H1 (cell line): ENCODE measurements at regions not wholly inside any gene's neighbourhood (a gene's known extent, or its start where the extent isn't known, plus 50 kb on each side); places are given as distances from the start of the nearest gene placed in this dataset.

Experiments
- CTCF ChIA-PET: fragments of 300-600 bp; sonication (Branson Sonifier 250); formaldehyde crosslinking; loops from one replicate; lab custom pipeline; 2021; ENCODE audit not compliant: partially characterized antibody; lab: Charles Lee
- POLR2A ChIA-PET: fragments of 300-600 bp; sonication (Branson Sonifier 250); formaldehyde crosslinking; loops from one replicate; lab custom pipeline; 2021; ENCODE audit warnings: inconsistent platforms; ENCODE audit not compliant: partially characterized antibody; lab: Charles Lee
- DNase-seq, 2 experiments: peaks; one replicate each; pipeline versions ENCODE4 v3.0.0 to v3.0.0-alpha.2; 2010 to 2022; ENCODE audit warnings: low spot score in 2 of 2, low read depth in 1 of 2, mixed read lengths in 1 of 2
- FAIRE-seq: peaks from 2 replicates; lab custom pipeline; 2011; peaks lifted over from hg19 to GRCh38; lab: Jason Lieb, UNC
- H2AFZ ChIP-seq: 2 replicates; pipeline ENCODE4 v1.8.1; 2012; ENCODE audit warnings: low read length, inconsistent platforms
- H2AK5ac ChIP-seq: 2 replicates; pipeline ENCODE4 v1.6.1; 2013; ENCODE audit warnings: low read depth, low read length
- H2BK120ac ChIP-seq: replicated peaks from 2 replicates; pipeline ENCODE3; 2013; ENCODE audit warnings: low read depth, low read length, inconsistent platforms
- H2BK12ac ChIP-seq: 2 replicates; pipeline ENCODE4 v1.6.1; 2013; ENCODE audit warnings: low read depth, low read length
- H2BK15ac ChIP-seq: 2 replicates; pipeline ENCODE4 v1.6.1; 2013; ENCODE audit warnings: low read length
- H2BK20ac ChIP-seq: 2 replicates; pipeline ENCODE4 v1.6.1; 2013; ENCODE audit warnings: low read length
- H2BK5ac ChIP-seq: 2 replicates; pipeline ENCODE4 v1.6.1; 2013; ENCODE audit warnings: low read depth, low read length
- H3K14ac ChIP-seq: 2 replicates; pipeline ENCODE4 v1.6.1; 2013; ENCODE audit warnings: inconsistent platforms; ENCODE audit not compliant: insufficient read length
- H3K18ac ChIP-seq: 2 replicates; pipeline ENCODE4 v1.6.1; 2013; ENCODE audit warnings: low read length; ENCODE audit errors: extremely low read depth
- H3K23ac ChIP-seq: 2 replicates; pipeline ENCODE4 v1.6.1; 2013; ENCODE audit warnings: inconsistent platforms; ENCODE audit not compliant: insufficient read length
- H3K23me2 ChIP-seq: 2 replicates; pipeline ENCODE4 v1.6.1; 2013; ENCODE audit warnings: low read depth, low read length
- H3K27ac ChIP-seq: 2 replicates; pipeline ENCODE4 v1.6.1; 2011; ENCODE audit warnings: low read depth, low read length, inconsistent platforms
- H3K27me3 ChIP-seq, 4 experiments: replicated peaks in 1 of 4; 1 replicate in 1 of 4; 2 replicates in 3 of 4; pipeline versions ENCODE4 v1.6.1 to v1.8.1; 2011 to 2013; ENCODE audit warnings: low read length in 3 of 4, mild to moderate bottlenecking in 3 of 4, inconsistent platforms in 2 of 4, mixed read lengths in 2 of 4, moderate library complexity in 1 of 4; ENCODE audit not compliant: control insufficient read depth in 3 of 4, insufficient read depth in 3 of 4; ENCODE audit errors: extremely low read depth in 1 of 4
- H3K36me3 ChIP-seq, 4 experiments: 2 replicates each; pipeline versions ENCODE4 v1.6.1 to v1.8.1; 2011 to 2013; ENCODE audit warnings: mild to moderate bottlenecking in 4 of 4, low read length in 3 of 4, moderate library complexity in 2 of 4, control low read depth in 1 of 4, inconsistent platforms in 1 of 4; ENCODE audit not compliant: insufficient read depth in 4 of 4, control insufficient read depth in 2 of 4
- H3K4ac ChIP-seq: replicated peaks from 2 replicates; pipeline ENCODE3; 2013; ENCODE audit warnings: low read length, low read depth, mixed read lengths, inconsistent platforms; ENCODE audit not compliant: insufficient read length
- H3K4me1 ChIP-seq, 4 experiments: replicated peaks in 1 of 4; 1 replicate in 1 of 4; 2 replicates in 3 of 4; pipeline versions ENCODE4 v1.6.1 to v1.8.1; 2011 to 2013; ENCODE audit warnings: low read length in 3 of 4, inconsistent platforms in 2 of 4, mixed read lengths in 1 of 4; ENCODE audit not compliant: insufficient read depth in 4 of 4, control insufficient read depth in 3 of 4
- H3K4me2 ChIP-seq, 2 experiments: 2 replicates each; pipeline versions ENCODE4 v1.6.1 to v1.8.1; 2011 to 2013; ENCODE audit warnings: low read depth in 2 of 2, low read length in 2 of 2, control low read depth in 1 of 2, inconsistent platforms in 1 of 2, mild to moderate bottlenecking in 1 of 2; ENCODE audit not compliant: insufficient read depth in 1 of 2
- H3K4me3 ChIP-seq, 4 experiments: fragments of 200-600, 300-600 bp in 1 of 4; sonication (generic), shearing (Covaris generic), sonication (Bioruptor Twin) in 1 of 4; 2 replicates each; pipeline versions ENCODE4 v1.5.1 to v1.8.1; 2011 to 2016; ENCODE audit warnings: low read length in 4 of 4, low read depth in 3 of 4, control low read depth in 2 of 4, inconsistent platforms in 2 of 4, mild to moderate bottlenecking in 2 of 4, mixed read lengths in 1 of 4, moderate library complexity in 1 of 4; ENCODE audit not compliant: insufficient read depth in 2 of 4; ENCODE audit errors: extremely low read depth in 1 of 4
- H3K56ac ChIP-seq: replicated peaks from 2 replicates; pipeline ENCODE3; 2013; ENCODE audit warnings: low read depth, mild to moderate bottlenecking, mixed read lengths, low read length, inconsistent platforms; ENCODE audit not compliant: insufficient read length
- H3K79me1 ChIP-seq: 2 replicates; pipeline ENCODE4 v1.6.1; 2013; ENCODE audit warnings: low read depth, low read length, control low read depth
- H3K79me2 ChIP-seq, 2 experiments: 2 replicates each; pipeline versions ENCODE4 v1.6.1 to v1.8.1; 2012 to 2013; ENCODE audit warnings: low read length in 2 of 2, mild to moderate bottlenecking in 2 of 2, inconsistent platforms in 1 of 2; ENCODE audit not compliant: insufficient read depth in 2 of 2, control insufficient read depth in 1 of 2
- H3K9ac ChIP-seq, 4 experiments: replicated peaks in 1 of 4; 1 replicate in 1 of 4; 2 replicates in 3 of 4; pipeline versions ENCODE4 v1.6.1 to v1.8.1; 2011 to 2013; ENCODE audit warnings: low read depth in 3 of 4, low read length in 3 of 4, control low read depth in 2 of 4, mild to moderate bottlenecking in 2 of 4, moderate library complexity in 2 of 4, inconsistent platforms in 1 of 4; ENCODE audit errors: extremely low read depth in 1 of 4
- H3K9me3 ChIP-seq, 2 experiments: 2 replicates each; pipeline versions ENCODE4 v1.6.1 to v1.8.1; 2012 to 2013; ENCODE audit warnings: mild to moderate bottlenecking in 2 of 2, moderate library complexity in 2 of 2, control low read depth in 1 of 2, inconsistent platforms in 1 of 2, low read depth in 1 of 2, low read length in 1 of 2, mixed read lengths in 1 of 2; ENCODE audit not compliant: insufficient read depth in 2 of 2
- H4K20me1 ChIP-seq, 2 experiments: replicated peaks in 1 of 2; 2 replicates each; pipeline versions ENCODE3 to v1.8.1; 2011 to 2013; ENCODE audit warnings: inconsistent platforms in 2 of 2, low read length in 2 of 2, mild to moderate bottlenecking in 1 of 2; ENCODE audit not compliant: insufficient read depth in 2 of 2, control insufficient read depth in 1 of 2
- H4K5ac ChIP-seq: 2 replicates; pipeline ENCODE4 v1.6.1; 2013; ENCODE audit warnings: low read length, low read depth, mixed read lengths, inconsistent platforms; ENCODE audit not compliant: insufficient read length
- H4K8ac ChIP-seq: 2 replicates; pipeline ENCODE4 v1.8.0; 2013; ENCODE audit warnings: mild to moderate bottlenecking, moderate library complexity, low read length, inconsistent platforms; ENCODE audit not compliant: insufficient read depth; ENCODE audit errors: extremely low read depth
- H4K91ac ChIP-seq: replicated peaks from 2 replicates; pipeline ENCODE3; 2013; ENCODE audit warnings: low read length, mixed read lengths, inconsistent platforms; ENCODE audit not compliant: insufficient read length
- KDM1A ChIP-seq: fragments of 200-600, 300-600 bp; sonication (generic); IDR thresholded peaks from 2 replicates; pipeline ENCODE4 v1.7.1; 2016; ENCODE audit warnings: mild to moderate bottlenecking, low read length, borderline replicate concordance
- WGBS, 2 experiments: shearing (Covaris generic) in 1 of 2; methylation state at CpG; one replicate each; pipeline versions ENCODE4 v1.1.6 to v1.1.7; 2013 to 2015; ENCODE audit warnings: low lambda C conversion rate in 2 of 2, mixed read lengths in 2 of 2, inconsistent platforms in 1 of 2, low coverage in 1 of 2, missing lambda C conversion rate in 1 of 2; ENCODE audit not compliant: insufficient replicate concordance in 2 of 2, insufficient coverage in 1 of 2, insufficient read length in 1 of 2; ENCODE audit errors: extremely low coverage in 1 of 2, missing lambda C conversion rate in 1 of 2; 5-methylcytosine and 5-hydroxymethylcytosine counted together

DNA sequence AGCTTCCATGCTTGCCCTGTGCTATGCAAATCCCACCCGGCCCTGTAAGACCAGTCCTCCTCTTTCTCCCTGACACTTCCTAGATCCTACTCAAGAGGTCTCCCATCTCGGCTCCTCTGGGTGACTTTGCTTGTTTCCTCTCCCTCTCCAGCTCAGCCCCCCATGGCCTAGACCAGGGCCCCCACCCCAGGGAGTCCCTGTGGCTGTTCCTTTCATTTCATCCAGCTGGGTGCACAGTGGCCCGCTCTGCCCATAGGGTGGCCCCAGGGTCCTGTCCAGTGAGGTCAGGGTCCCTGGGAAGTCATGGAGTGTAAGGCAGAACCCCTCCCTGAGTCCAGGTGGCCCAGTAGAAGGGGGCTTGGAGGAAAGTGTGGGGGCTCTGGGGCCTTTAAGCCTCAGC is 52.3 kb upstream of the NKX1-1 start:
- Histone ChIP-seq H2AFZ (no peak overlapping the region), H3K79me2 (no peaks in the 10 kb centered on the region), H3K4ac (peak overlapping the region; percentile 67), H3K4me2 (no peak overlapping the region), H3K79me1 (no peaks in the 10 kb centered on the region), H4K5ac (no peak overlapping the region), H3K23me2 (peaks cover 6% of the 10 kb centered on the region; the same call in 1 of the 2 replicates), H3K27me3 (peaks cover 0 to 7% (median 0%) of the 10 kb centered on the region in 4 experiments; a peak in 2 of 7 replicates), H3K9me3 (peaks cover 0 to 8% of the 10 kb centered on the region in 2 experiments; a peak in 3 of 4 replicates), H3K36me3 (no peaks in the 10 kb centered on the region; a peak in 1 of 8 replicates), H2BK120ac (no peak overlapping the region), H4K20me1 (peaks cover 0 to 2% of the 10 kb centered on the region in 2 experiments), H2BK15ac (peak overlapping the region; percentile 88), H2BK20ac (peak overlapping the region; percentile 97), H3K9ac (no peak overlapping the region), H3K14ac (no peak overlapping the region), H4K91ac (peak overlapping the region; percentile 22), H3K27ac (no peak overlapping the region), H2AK5ac (0 out of 2 replicates have a peak overlapping the region, but pooled peaks have one; percentile 82), H3K4me1 (peaks cover 0 to 20% (median 13%) of the 10 kb centered on the region in 4 experiments; a peak in 6 of 7 replicates), H3K4me3 (no peak overlapping the region), H3K23ac (no peak overlapping the region), H2BK12ac (peak overlapping the region; percentile 97; the same call in 1 of the 2 replicates), H3K56ac (no peak overlapping the region), H3K18ac (peak overlapping the region; percentile 60), H2BK5ac (peak overlapping the region; percentile 75; the same call in 1 of the 2 replicates), H4K8ac (no peak overlapping the region)
- FAIRE-seq: no peak
- ChIA-PET POLR2A (interaction anchor here (0.7 kb wide), 1 partner anchor 757 kb away, joined by 3 read pairs; no protein-coding TSS in a partner anchor), CTCF (interaction anchor here (1.1 to 2.0 kb wide), 3 partner anchors 15 to 171 kb away, joined by 3 to 5 read pairs (median 3); no protein-coding TSS in a partner anchor)
- WGBS, 2 experiments: 69% methylated on average over 3 of the region's 3 CpGs; no CpG with 5 or more reads in 1 of the 2 experiments
- peak in 1 of 2 experiments; percentile 38 for DNase-seq
- 0 out of 2 replicates have a peak, but pooled peaks have one; percentile 3 for TF ChIP-seq KDM1A
